DOHH2 (cell line): ENCODE measurements at regions not wholly inside any gene's neighbourhood (a gene's known extent, or its start where the extent isn't known, plus 50 kb on each side); places are given as distances from the start of the nearest gene placed in this dataset.

ENCODE experiments used
- CTCF ChIP-seq: fragments of 200-600 bp; sonication (generic); IDR thresholded peaks from one replicate; pipeline ENCODE4 v1.5.1; 2014; ENCODE audit warnings: antibody characterized with exemption, mild to moderate bottlenecking, low read depth, low read length; ENCODE audit not compliant: poor library complexity, severe bottlenecking
- EZH2phosphoT487 ChIP-seq: fragments of 200-600 bp; sonication (generic); IDR thresholded peaks from 2 replicates; pipeline ENCODE4 v1.6.1; 2017; ENCODE audit warnings: borderline replicate concordance, mild to moderate bottlenecking, antibody characterized with exemption, low read length, moderate library complexity, mixed read lengths

- TF ChIP-seq CTCF = no peak
- no peak for TF ChIP-seq EZH2phosphoT487
Observed at GRCh38 chr6:150482883-150483409, 114.1 kb downstream of the IYD start.
